ENCODE measurements at regions not wholly inside any gene's neighbourhood (a gene's known extent, or its start where the extent isn't known, plus 50 kb on each side); places are given as distances from the start of the nearest gene placed in this dataset.

DNA sequence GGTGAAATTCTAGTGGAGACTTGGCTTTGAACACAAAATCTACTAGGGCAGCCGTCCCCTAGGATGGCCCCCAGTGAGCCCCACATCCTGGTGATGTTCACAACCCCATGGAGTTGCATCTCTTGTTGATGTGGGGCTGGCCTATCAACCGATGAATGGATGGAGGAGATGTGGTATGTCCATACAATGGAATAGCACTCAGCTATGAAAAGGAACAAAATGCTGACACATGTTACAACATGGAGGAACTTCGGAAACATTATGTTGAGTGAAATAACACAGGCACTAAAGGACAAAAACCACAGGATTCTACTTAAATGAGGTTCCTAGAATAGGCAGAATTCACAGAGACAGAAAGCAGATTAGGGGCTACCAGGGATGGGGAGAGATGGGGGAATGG, 80.1 kb upstream of the ASAP2 start:
- Histone ChIP-seq H3K9ac (ENCODE audit: low read length) (no peak overlapping the region), H3K9me2 (replicated peaks; ENCODE audit: insufficient read depth, low read length) (no peaks in the 10 kb centered on the region), H4K20me1 (ENCODE audit: insufficient read depth, low read depth, low read length) (no peaks in the 10 kb centered on the region), H3K4me2 (ENCODE audit: low read depth, low read length, poor library complexity, severe bottlenecking) (no peak overlapping the region), H2AFZ (ENCODE audit: low read length) (no peak overlapping the region), H3K9me3 (ENCODE audit: low read length) (no peaks in the 10 kb centered on the region; the same call in 1 of the 2 replicates), H3K27ac (ENCODE audit: low read length) (no peak overlapping the region), H3K79me2 (ENCODE audit: low read length) (no peaks in the 10 kb centered on the region), H3K36me3 (ENCODE audit: insufficient read depth, low read length) (no peaks in the 10 kb centered on the region), H3K4me3 (ENCODE audit: low read length) (no peak overlapping the region), H3K4me1 (ENCODE audit: low read length) (no peaks in the 10 kb centered on the region), H3K27me3 (ENCODE audit: low read length) (no peaks in the 10 kb centered on the region)
- DNase-seq = no peak

DNA sequence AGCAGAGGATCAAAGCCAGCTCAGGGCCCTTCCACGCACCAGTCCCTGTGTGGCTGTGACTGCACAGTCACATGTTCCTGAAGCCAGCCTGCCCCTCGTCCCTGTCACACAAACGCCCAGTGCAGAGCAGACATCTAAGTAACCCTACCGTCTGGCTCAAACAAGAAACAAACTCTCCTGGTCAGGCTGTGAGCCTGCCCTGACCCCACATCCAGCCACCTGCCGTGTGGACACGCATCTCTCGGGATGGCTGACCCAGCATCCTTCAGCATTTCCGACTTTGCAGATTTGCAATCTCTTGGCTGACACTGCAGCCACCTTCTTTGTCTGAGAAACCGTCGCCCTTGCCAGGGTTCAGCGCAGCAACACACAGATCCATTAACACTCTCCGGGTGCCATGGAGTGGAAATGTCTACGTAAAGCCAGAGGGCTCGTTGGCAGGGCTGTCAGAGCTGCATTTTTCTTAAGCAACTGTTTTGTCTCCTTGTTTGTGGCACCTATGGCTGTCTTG, 82.3 kb upstream of the ASAP2 start:
- DNase-seq = no peak
- no peak overlapping the region for H3K9ac ChIP-seq (ENCODE audit: low read length)
- H3K27ac ChIP-seq (ENCODE audit: low read length) = no peak overlapping the region
- no peaks in the 10 kb centered on the region for H4K20me1 ChIP-seq (ENCODE audit: insufficient read depth, low read depth, low read length)
- H2AFZ ChIP-seq (ENCODE audit: low read length) = no peak overlapping the region
- no peaks in the 10 kb centered on the region for H3K79me2 ChIP-seq (ENCODE audit: low read length)
- no peaks in the 10 kb centered on the region for H3K27me3 ChIP-seq (ENCODE audit: low read length)
- H3K4me3 ChIP-seq (ENCODE audit: low read length) = no peak overlapping the region
- H3K4me2 ChIP-seq (ENCODE audit: low read depth, low read length, poor library complexity, severe bottlenecking) = no peak overlapping the region
- no peaks in the 10 kb centered on the region for H3K9me2 ChIP-seq (replicated peaks; ENCODE audit: insufficient read depth, low read length)
- no peaks in the 10 kb centered on the region for H3K36me3 ChIP-seq (ENCODE audit: insufficient read depth, low read length)
- no peaks in the 10 kb centered on the region; the same call in 1 of the 2 replicates for H3K9me3 ChIP-seq (ENCODE audit: low read length)
- H3K4me1 ChIP-seq (ENCODE audit: low read length) = no peaks in the 10 kb centered on the region

DNA sequence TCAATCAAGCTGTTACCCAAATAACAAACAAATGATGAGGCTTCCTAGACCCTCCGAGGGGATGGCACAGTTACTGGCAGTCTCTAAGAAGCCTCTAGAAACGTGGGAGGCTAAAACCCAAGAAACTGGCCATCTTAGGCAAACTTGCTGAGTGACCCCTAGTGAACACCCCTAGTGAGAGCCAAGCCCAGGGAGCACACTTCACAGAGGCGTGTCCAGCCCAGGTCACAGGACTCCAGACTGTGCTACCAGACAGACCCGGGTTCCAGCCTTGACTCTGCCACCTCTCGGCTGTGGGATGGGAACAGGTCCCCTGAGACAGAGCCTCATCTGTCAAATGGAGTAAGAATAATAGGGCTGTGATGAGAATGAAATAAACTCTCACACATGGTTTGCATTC, 83.5 kb upstream of the ASAP2 start:
- H3K9ac ChIP-seq (ENCODE audit: low read length) = no peak overlapping the region
- H2AFZ ChIP-seq (ENCODE audit: low read length) = no peak overlapping the region
- H3K4me3 ChIP-seq (ENCODE audit: low read length) = no peak overlapping the region
- DNase-seq = no peak
- no peaks in the 10 kb centered on the region for H3K4me1 ChIP-seq (ENCODE audit: low read length)
- no peaks in the 10 kb centered on the region; the same call in 1 of the 2 replicates for H3K9me3 ChIP-seq (ENCODE audit: low read length)
- H3K36me3 ChIP-seq (ENCODE audit: insufficient read depth, low read length) = no peaks in the 10 kb centered on the region
- H3K27me3 ChIP-seq (ENCODE audit: low read length) = no peaks in the 10 kb centered on the region
- no peaks in the 10 kb centered on the region for H3K79me2 ChIP-seq (ENCODE audit: low read length)
- H4K20me1 ChIP-seq (ENCODE audit: insufficient read depth, low read depth, low read length) = no peaks in the 10 kb centered on the region
- no peak overlapping the region for H3K27ac ChIP-seq (ENCODE audit: low read length)
- H3K9me2 ChIP-seq (replicated peaks; ENCODE audit: insufficient read depth, low read length) = no peaks in the 10 kb centered on the region
- no peak overlapping the region for H3K4me2 ChIP-seq (ENCODE audit: low read depth, low read length, poor library complexity, severe bottlenecking)

- DNase-seq = no peak
- Histone ChIP-seq H3K4me2 (ENCODE audit: low read depth, low read length, poor library complexity, severe bottlenecking) (no peak overlapping the region), H3K27me3 (ENCODE audit: low read length) (no peaks in the 10 kb centered on the region), H2AFZ (ENCODE audit: low read length) (no peak overlapping the region), H3K9ac (ENCODE audit: low read length) (no peak overlapping the region), H3K79me2 (ENCODE audit: low read length) (no peaks in the 10 kb centered on the region), H3K4me3 (ENCODE audit: low read length) (no peak overlapping the region), H4K20me1 (ENCODE audit: insufficient read depth, low read depth, low read length) (no peaks in the 10 kb centered on the region), H3K9me2 (replicated peaks; ENCODE audit: insufficient read depth, low read length) (no peaks in the 10 kb centered on the region), H3K36me3 (ENCODE audit: insufficient read depth, low read length) (no peaks in the 10 kb centered on the region), H3K9me3 (ENCODE audit: low read length) (no peaks in the 10 kb centered on the region; the same call in 1 of the 2 replicates), H3K27ac (ENCODE audit: low read length) (no peak overlapping the region), H3K4me1 (ENCODE audit: low read length) (no peaks in the 10 kb centered on the region)
Measured at GRCh38 chr2:9122367-9122766, 84.2 kb upstream of the ASAP2 start.

DNA sequence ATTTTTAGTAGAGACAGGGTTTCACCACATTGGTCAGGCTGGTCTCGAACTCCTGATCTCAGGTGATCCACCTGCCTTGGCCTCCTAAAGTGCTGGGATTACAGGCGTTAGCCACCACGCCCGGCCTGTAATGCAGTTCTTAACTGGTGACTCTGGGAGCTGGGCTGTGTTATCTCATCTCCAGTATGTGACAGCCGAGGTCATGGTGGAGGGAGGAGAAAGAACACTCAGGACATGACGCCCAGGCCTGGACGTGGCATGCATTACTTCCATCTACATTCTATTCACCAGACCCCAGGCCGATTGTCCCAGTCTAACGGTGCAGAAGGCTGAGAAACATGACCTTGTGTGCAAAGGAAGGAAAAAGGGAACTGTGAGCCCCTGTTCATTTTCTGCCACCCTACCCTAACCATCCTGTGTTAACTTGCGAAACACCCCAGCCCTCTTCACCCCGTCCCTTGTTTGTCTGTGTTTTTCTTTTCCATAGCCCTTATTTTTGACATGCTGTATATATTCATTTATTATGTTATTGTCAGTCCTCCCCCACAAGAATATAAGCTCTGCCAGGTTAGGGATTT, 88.1 kb upstream of the ASAP2 start:
- Histone ChIP-seq H2AFZ (ENCODE audit: low read length) (no peak overlapping the region), H3K4me1 (ENCODE audit: low read length) (no peaks in the 10 kb centered on the region), H3K9me2 (replicated peaks; ENCODE audit: insufficient read depth, low read length) (no peaks in the 10 kb centered on the region), H3K79me2 (ENCODE audit: low read length) (no peaks in the 10 kb centered on the region), H3K4me3 (ENCODE audit: low read length) (no peak overlapping the region), H3K9ac (ENCODE audit: low read length) (no peak overlapping the region), H3K27me3 (ENCODE audit: low read length) (no peaks in the 10 kb centered on the region), H3K4me2 (ENCODE audit: low read depth, low read length, poor library complexity, severe bottlenecking) (no peak overlapping the region), H3K36me3 (ENCODE audit: insufficient read depth, low read length) (no peaks in the 10 kb centered on the region), H3K27ac (ENCODE audit: low read length) (no peak overlapping the region), H4K20me1 (ENCODE audit: insufficient read depth, low read depth, low read length) (no peaks in the 10 kb centered on the region), H3K9me3 (ENCODE audit: low read length) (no peaks in the 10 kb centered on the region)
- DNase-seq = no peak

- no peaks in the 10 kb centered on the region for H3K9me3 ChIP-seq (ENCODE audit: low read length)
- H3K36me3 ChIP-seq (ENCODE audit: insufficient read depth, low read length) = no peaks in the 10 kb centered on the region
- H2AFZ ChIP-seq (ENCODE audit: low read length) = no peak overlapping the region
- no peaks in the 10 kb centered on the region for H4K20me1 ChIP-seq (ENCODE audit: insufficient read depth, low read depth, low read length)
- H3K4me2 ChIP-seq (ENCODE audit: low read depth, low read length, poor library complexity, severe bottlenecking) = no peak overlapping the region
- H3K9ac ChIP-seq (ENCODE audit: low read length) = no peak overlapping the region
- H3K27me3 ChIP-seq (ENCODE audit: low read length) = no peaks in the 10 kb centered on the region
- no peaks in the 10 kb centered on the region for H3K4me1 ChIP-seq (ENCODE audit: low read length)
- H3K79me2 ChIP-seq (ENCODE audit: low read length) = no peaks in the 10 kb centered on the region
- H3K4me3 ChIP-seq (ENCODE audit: low read length) = no peak overlapping the region
- H3K27ac ChIP-seq (ENCODE audit: low read length) = no peak overlapping the region
- no peaks in the 10 kb centered on the region for H3K9me2 ChIP-seq (replicated peaks; ENCODE audit: insufficient read depth, low read length)
- DNase-seq = no peak
Measured at GRCh38 chr2:9115229-9115628, 91.4 kb upstream of the ASAP2 start.

DNA sequence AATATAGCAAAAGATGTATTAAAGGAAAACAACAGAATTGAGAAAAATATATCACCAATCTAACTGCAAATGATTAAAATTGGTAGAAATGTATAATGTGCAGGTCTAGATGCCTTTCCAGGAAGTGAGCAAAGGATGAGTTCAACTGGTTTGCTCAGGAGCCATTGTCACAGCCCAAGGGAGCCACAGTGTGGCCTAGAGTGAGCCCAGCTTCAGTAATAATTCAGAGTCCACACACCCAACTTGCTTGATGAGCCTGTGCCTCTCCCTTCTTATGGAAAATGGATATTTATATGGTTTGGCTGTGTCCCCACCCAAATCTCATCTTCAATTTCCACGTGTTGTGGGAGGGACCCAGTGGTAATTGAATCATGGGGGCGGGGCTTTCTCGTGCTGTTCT, 92.2 kb upstream of the ASAP2 start:
- Histone ChIP-seq H3K9ac (ENCODE audit: low read length) (no peak overlapping the region), H2AFZ (ENCODE audit: low read length) (no peak overlapping the region), H3K27ac (ENCODE audit: low read length) (no peak overlapping the region), H3K4me3 (ENCODE audit: low read length) (no peak overlapping the region), H3K9me3 (ENCODE audit: low read length) (no peaks in the 10 kb centered on the region), H3K9me2 (replicated peaks; ENCODE audit: insufficient read depth, low read length) (no peaks in the 10 kb centered on the region), H3K4me2 (ENCODE audit: low read depth, low read length, poor library complexity, severe bottlenecking) (no peak overlapping the region), H3K27me3 (ENCODE audit: low read length) (no peaks in the 10 kb centered on the region), H3K79me2 (ENCODE audit: low read length) (no peaks in the 10 kb centered on the region), H4K20me1 (ENCODE audit: insufficient read depth, low read depth, low read length) (no peaks in the 10 kb centered on the region), H3K36me3 (ENCODE audit: insufficient read depth, low read length) (no peaks in the 10 kb centered on the region), H3K4me1 (ENCODE audit: low read length) (no peaks in the 10 kb centered on the region)
- DNase-seq = no peak

- DNase-seq = no peak
- Histone ChIP-seq H3K27ac (ENCODE audit: low read length) (no peak overlapping the region), H2AFZ (ENCODE audit: low read length) (no peak overlapping the region), H3K36me3 (ENCODE audit: insufficient read depth, low read length) (no peaks in the 10 kb centered on the region), H3K4me3 (ENCODE audit: low read length) (no peak overlapping the region), H3K9me3 (ENCODE audit: low read length) (no peaks in the 10 kb centered on the region), H3K9ac (ENCODE audit: low read length) (no peak overlapping the region), H3K27me3 (ENCODE audit: low read length) (no peaks in the 10 kb centered on the region), H3K9me2 (replicated peaks; ENCODE audit: insufficient read depth, low read length) (no peaks in the 10 kb centered on the region), H3K79me2 (ENCODE audit: low read length) (no peaks in the 10 kb centered on the region), H3K4me1 (ENCODE audit: low read length) (no peaks in the 10 kb centered on the region), H4K20me1 (ENCODE audit: insufficient read depth, low read depth, low read length) (no peaks in the 10 kb centered on the region), H3K4me2 (ENCODE audit: low read depth, low read length, poor library complexity, severe bottlenecking) (no peak overlapping the region)
Measured at GRCh38 chr2:9113916-9114315, 92.7 kb upstream of the ASAP2 start.
